ENCODE measurements at regions not wholly inside any gene's neighbourhood (a gene's known extent, or its start where the extent isn't known, plus 50 kb on each side); places are given as distances from the start of the nearest gene placed in this dataset.

DNA sequence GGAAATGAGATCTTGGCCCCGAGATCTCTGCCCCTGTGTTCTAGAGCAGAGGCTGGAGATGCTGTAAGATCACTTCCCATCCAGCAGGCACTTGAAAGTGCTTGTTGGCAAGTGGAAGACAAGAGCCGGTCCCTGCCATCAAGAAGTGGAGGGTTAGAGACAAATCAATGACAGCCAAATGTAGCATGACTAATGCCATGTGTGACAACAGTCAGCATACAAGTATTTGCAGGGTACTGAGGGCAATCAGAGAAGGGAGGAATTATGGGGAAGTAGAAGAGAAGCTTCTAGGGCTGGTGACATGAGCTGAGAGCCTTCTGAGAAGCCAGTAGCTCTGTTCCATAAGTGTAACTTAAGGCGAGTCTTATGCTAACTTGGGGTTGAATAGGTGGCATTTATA, 58.6 kb downstream of the TMEM17 start:
- no peak for DNase-seq

DNA sequence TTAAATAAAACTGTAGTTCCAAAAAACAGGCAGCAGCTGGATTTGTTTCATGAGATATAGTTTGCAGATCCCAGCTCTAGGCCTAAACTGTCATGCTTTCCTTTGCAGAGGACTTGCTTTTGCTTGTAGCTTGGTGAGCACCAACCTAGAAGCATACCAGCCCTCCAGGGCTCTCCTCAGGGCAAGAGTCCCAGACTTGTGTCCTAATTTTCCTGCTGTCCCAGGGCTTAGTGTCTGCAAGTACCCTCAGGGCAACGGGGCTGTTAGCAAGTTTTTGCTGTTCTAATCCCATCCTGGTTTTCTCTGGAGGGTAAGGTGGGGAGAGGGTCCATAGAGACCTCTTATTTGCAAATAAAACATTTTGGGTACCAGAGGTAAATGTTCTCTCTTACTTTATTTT, 59.5 kb downstream of the TMEM17 start:
- DNase-seq = no peak

DNA sequence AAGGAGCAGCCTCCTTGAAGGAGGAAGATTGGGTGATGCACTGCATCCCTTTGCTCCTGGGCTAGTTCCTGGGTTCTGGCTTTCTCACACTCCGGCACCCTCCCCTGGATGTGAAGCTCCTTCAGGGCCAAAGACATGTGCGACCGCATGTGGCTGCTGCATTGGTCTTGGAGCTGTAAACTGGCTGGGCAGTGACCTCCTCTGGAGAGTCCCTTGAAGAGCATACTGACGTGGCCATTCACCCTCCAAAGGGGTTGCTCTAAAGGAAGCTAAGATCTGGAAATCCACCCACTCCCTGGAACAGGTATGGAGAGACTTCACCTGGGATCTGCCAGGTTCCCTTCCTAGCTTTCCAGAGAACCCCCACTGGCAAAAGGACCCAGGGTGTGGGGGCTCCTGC, 62.1 kb downstream of the TMEM17 start:
- DNase-seq = no peak

DNA sequence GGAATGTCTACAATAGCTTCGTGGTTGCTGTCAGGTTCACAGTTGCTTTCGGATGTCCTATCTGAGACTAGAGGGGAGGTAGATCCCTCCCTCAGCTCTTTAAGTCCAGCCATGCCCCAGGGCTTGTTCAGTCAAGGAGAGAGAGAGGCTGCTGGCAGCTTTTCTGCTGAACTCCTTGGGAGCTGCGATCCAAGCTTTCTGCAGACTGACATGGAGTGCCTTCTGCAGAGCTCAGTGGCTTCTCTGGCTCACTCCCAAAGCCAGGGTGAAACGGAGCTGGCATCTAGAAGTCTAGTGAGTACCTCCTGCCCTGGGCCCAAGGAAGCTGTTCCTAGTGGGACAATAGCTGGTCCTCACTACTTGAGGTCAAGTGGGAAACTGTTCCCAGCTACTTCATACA, 62.5 kb downstream of the TMEM17 start:
- DNase-seq = no peak

DNA sequence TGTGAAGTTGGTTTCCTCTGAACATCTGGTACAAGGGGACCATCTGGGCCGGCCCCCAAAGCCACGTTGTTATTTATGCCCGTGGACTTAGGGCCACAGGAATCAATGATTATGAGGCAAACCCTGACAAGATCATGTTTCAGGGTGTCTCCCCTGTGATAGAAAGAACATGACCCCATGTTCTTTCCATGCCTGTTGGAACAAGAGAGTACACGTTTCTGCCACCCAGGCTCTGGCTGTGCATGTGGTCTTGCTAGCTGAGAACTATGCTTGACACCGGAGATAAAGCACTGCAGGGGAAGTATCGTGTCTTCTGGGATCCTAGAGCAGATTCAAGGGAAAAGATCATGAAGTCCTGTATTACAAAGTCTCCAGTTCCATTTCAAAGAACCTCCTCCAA, 64.2 kb downstream of the TMEM17 start:
- DNase-seq = no peak

DNA sequence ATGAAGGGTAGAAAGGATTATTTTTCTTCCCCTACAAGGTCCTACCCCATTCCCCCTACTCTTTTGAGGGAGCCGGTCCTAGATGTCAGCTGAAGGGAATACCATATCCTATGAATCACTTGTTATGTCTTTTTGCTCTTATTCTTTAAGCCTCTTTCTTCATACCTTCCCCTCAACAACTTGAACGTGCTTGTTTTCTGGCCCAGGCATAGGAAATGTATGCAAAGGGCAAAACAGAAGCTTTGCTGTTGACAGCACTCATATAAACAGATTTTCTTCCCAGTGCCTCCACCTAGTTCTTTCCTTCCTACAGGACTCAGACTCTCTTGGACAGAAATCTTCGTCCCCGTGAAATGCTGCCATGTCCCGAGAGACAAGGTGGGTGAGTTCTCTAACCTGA, 64.6 kb downstream of the TMEM17 start:
- no peak for DNase-seq

DNA sequence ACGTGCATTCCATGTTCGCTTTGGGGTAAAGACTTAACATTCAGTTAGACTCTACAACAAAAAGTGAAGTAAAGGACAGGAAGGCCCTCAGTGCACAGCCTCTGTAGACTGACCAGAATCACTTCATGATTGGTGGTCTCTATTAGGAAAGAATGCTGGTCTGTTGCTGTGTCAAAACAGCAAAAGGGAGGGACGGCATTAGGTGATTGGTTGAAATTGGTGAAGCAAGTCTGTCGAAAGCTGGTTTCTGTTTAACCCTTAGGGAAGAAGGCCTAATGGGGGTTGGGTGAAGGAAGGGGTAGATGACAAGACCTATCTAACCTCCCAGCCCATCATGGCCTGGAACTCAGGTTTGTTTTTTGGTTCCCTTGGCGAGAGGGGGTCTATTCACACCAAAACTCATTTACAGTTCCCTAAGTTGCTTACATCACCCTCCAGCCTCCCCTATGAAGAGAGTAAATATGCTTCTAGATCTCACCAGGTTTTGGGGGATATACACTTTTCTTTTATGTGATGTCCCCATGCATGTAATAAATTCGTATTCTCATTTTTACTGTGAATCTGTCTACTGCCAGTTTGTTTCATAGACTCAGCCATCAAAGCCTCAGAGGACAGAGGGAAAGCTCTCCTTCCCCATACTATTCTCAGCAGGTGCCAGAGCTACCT, 65.6 kb downstream of the TMEM17 start:
- no peak for DNase-seq

DNA sequence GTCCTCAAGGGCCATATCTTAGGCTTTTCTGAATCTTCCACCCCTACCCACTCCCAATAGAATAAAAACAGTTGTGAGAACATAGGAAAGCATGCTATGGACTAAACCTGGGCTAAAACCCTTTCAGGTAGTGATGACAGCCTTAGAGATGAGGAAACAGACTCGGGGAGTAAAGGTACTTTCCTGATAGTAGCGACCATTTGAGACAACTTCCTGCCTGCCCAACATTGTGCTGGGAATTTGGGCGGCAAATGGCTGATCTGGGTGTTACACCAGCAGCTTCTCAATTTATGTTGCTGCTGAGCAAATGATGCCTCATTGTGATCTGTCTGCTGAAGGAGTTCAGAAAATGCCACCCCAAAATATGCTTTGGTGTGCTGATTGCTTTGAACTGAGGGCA, 66.6 kb downstream of the TMEM17 start:
- DNase-seq = no peak

DNA sequence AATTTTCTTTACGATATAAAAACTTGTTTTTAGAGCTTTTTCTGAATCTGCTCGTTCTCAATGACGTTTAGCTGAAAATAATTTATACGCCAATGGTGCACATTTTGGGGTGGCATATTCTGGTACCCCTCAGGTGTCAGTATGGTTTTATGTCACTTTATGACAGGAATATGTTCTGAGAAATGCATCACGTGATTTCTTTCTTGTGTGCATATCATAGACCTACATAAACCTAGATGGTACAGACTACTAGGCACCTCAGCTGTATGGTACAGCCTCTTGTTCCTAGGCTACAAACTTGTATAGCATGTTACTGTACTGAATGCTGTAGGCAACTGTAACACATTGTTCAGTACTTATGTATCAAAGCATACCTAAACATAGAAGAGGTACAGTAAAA, 68.2 kb downstream of the TMEM17 start:
- DNase-seq = no peak

DNA sequence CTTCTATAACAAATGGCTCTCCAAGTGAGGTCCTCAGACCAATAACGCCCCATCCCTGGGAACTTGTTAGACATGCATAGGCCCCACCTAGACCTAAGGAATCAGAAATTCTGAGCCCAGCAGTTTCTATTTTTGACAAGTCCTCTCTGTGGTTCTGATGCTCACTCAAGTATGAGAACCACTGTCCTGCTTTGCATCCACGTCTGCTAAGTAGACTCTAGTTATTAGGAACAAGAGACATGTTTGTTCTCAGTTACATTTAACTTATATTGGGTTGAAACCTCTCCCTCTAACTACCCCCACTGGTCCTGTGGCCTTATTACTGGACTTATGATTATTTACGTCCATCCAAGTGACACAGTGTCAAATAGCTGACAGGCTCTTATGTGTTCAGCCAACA, 70.3 kb downstream of the TMEM17 start:
- DNase-seq = no peak

DNA sequence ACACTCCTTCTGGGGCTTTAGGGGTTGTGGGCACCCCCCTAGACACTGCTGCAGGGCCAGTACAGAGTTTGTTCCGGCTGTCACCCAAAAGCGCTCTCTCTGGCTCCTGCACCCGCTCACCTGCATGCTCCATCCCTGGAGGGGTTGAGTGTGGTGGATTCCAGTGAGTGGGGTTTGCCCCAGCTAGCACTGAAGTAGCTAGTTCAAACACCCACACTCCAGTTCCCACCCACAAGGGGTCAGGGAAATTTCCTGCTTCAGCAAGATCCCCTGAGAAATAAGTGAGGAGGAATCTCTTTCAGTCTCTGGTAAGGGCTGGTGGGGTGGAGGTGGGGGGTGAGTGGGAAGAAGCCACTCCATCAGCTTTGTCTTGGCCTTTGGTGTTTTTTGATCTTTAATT, 73.6 kb downstream of the TMEM17 start:
- no peak for DNase-seq

DNA sequence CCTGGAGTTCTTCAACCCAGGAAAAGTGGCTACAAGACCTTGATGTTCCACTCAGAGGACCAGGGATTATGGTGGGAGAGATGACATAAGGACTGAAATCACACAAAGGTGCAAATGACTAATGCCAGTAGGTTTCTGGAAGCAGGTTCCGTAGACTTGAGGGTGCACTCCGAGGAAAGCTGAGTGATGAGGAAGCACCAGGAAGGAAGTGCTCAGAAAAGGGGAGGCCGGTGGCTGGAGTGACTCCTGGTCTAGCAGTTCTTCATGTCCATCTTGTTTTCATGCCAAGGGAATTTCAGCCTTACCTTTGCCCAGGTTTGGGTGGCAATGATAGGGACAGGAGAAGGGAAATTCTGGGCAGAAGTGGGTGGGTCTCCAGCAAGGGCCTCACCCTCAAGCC, 74.5 kb downstream of the TMEM17 start:
- no peak for DNase-seq

DNA sequence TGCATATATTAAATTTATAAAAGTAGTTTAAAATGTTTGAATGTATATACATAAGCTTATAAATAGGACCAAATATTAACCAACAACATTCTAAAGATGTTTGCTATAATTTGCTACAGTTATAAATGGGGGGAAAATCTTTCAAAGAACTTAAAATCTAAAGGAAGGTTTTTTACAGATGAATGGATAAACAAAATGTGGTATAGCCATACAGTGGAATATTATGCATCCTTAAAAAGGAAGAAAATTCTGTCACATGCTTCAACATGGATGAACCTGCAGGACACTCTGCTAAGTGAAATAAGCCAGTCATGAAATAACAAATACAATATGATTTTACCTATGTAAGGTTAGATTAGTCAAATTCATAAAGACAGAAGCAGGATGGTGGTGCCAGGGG, 75.8 kb downstream of the TMEM17 start:
- no peak for DNase-seq

DNA sequence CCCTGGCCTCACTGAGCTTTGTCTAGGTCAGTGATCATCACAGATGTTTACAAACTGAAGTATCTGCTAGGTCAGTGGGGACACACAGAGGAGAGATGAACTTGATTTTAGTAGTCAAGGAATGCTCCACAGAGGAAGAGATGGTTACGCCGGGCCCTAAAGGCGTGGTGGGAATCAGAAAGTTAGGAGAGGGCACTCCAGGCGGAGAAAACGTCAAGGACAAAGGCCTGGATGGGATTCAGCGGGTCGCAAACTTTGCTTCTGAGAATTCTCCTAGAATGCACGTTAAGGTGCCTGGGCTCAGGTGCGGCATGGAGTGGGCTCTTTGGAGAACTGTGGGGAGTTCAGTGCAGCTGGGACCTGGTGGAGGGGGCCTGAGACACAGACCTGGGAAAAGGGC, 78.8 kb downstream of the TMEM17 start:
- DNase-seq = no peak

DNA sequence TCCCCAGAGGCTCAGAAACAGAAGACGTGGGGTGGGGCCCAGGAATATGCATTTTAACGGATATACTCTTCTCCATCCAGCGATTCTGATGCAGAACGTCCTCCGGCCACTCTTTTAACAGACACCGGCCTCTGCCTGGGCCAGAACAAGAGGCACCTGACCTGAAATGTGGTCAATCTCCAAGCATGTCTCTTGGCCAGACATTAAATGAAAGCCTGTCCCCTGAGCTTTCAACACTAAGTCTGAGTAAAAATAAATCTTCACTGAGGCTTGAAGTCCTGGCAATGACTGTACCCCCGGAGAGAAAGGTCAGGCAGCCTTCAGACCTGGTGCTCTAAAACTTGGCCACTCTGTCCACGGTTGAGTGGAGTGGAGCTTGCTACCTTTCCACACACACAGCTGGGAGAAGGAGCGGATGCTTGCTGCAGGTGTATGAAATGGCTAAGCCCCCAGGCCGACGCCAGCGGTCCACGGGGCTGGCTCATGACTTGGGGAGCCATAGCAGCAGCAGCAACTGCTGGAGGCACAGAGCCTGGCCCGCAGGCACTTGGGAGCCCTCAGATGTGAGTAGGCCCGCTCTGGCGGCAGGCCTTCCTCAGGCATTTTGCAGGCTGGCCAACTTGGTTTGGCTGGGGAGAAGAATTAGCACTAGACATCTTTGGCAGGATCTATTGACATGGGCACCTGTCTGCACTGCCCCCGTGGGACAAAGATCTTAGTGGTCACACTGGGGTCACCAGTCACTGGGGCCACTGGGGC, 79.7 kb downstream of the TMEM17 start:
- DNase-seq = no peak

DNA sequence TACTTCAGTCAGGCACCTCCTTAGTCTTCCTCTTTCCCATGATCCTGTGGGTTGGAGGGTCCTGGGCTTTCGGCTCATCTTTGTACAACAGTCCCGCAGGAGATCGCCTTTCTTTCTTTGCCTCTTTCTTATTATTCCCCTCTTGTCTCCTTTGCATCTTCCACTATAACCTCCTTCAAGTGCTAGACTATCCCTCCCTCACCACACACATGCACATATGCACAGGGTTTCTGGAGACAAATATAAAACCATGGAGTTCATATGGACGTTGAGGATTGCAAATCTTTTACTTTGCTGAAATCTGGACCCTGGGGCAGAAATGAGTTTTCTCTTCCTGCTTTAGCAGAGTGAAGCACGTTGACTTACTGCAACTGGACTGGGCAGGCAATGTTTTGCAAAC, 80.3 kb downstream of the TMEM17 start:
- DNase-seq = no peak

DNA sequence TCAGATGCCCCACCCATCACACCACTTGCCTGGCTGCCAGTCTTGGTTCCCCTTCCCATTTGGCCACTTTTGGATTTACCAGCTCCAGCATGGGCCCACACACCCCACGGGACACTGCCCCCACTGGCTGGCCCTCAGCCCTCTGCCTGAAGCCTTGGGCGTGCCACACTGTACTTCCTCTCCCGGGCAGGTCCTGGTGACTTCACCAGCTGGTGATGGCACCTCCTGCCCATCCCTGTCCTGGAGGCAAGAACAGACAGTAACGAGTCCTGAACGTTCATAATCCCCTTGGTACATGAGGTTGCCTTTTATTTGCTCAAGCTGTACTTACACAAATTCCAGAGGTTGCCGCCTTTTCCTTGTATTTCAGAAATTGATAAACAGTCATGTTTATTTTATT, 81.1 kb downstream of the TMEM17 start:
- DNase-seq = no peak

DNA sequence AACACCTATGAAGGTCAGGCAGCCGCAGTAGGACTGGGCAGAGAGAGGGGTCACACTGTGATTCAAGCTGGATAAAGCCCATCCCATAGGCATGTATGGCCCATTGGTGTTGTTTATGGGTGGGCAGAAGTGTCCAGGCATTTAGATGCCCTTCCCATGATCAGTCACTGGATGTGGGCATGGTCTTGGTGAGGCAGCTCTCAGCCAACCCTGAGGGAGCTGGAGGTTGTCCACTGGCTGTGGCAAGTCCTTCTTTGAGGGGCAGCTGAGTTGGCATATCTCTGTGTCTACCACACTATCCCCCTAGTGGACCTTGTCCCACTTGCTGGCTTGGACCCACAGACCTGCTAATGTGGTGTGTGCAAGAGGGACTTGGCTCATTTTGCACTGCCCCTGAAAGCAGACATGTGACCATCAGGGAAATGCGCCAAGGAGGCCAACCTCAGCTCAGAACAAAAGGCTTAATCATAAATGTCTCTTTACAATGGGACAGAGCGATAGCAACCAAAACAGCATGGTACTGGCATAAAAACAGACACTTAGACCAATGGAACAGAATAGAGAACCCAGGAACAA, 82.0 kb downstream of the TMEM17 start:
- DNase-seq = no peak

DNA sequence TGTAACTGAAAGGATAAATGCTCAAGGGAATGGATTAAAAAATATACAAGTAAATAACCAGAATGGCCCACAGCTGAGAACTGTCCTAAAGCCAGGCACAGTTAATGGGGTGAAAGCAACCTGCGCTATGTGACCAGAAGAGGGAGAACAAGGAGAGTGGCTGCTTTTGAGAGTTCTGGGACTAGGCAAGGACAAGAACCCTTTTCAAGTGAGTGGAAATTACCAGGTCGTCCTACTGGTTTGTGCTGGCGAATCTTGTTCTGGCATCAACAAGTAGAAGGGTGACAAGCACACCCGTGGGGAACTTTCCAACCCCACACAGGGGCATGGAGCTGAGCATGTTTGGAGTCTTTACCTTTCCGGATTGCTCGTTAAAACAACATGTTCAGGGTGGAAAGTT, 82.8 kb downstream of the TMEM17 start:
- DNase-seq = no peak

DNA sequence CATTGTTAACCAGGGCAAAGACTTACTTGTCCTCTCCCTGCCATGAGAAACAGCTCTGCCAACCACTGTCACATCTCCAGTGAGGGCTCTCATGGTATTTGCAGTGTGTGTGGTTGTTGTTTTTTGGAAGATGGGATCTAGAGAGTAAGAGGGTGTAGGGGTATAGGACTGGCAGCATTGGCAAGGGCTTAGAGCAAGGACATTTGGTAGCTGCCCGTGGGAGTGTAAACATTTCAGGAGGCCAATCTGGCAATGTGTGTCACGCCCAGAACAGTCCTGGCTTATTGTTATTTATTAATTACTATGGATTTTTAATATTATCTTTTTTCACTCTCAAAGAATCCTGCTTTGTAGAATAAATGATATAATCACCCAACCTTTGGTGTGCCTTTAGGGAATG, 90.5 kb downstream of the TMEM17 start:
- no peak for DNase-seq

DNA sequence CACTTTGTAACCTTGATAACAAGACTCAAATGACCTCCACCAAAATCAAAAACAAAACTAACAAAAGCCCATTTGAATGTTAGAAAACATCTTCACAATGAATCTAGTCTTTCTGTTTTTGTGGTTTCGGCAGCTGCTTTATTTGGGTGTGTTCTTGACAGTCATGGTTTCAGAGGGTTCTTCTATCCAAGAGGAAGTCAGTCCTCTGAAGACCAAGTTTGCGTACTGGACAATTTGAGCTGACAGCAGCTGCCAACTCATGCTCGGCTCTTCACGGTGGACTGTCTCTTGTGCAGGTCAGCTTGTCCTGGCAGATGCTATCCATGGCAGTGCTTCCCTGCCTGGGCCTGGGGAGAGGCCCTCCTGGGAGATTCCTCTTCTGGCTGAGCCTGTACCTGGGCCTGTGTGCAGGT, 91.0 kb downstream of the TMEM17 start:
- no peak for DNase-seq

DNA sequence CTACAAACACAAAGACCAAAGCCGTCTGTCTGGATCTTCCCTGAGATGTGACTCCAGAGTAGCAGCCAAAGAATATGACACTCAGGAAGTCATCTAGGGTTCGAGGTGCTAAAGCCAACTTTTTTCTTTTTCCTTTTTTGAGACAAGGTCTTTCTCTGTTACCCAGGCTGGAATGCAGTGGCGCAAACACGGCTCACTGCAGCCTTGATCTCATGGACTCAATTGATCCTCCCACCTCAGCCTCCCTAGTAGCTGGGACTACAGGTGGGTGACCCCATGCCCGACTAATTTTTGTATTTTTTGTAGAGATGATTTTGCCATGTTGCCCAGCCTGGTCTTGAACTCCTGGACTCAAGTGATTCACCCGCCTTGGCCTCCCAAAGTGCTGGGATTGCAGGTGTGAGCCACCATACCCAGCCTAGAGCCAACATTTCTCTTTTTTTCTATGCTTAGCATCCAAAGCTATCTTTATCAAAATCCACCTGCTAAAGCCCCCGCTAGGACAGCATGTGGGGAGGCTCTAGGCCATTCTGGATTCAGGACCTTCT, 92.8 kb downstream of the TMEM17 start:
- DNase-seq = no peak

DNA sequence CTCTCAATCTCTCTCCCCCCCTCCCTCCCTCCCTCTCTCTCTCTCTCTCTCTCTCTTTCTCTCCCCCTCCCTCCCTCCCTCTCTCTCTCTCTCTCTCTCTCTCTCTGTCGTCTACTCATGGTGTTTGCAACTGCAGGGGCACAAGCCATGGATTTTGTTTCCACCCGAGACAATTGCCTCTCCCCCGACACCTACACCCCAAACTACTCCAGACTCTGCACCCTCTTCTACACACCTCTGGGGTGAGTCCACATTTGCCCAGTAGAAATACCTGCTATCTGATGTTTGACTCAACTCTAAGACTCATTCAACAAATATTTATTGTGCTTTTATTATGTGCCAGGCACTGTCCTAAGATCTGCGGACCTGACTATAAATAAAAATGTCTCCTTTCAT, 93.7 kb downstream of the TMEM17 start:
- no peak for DNase-seq

DNA sequence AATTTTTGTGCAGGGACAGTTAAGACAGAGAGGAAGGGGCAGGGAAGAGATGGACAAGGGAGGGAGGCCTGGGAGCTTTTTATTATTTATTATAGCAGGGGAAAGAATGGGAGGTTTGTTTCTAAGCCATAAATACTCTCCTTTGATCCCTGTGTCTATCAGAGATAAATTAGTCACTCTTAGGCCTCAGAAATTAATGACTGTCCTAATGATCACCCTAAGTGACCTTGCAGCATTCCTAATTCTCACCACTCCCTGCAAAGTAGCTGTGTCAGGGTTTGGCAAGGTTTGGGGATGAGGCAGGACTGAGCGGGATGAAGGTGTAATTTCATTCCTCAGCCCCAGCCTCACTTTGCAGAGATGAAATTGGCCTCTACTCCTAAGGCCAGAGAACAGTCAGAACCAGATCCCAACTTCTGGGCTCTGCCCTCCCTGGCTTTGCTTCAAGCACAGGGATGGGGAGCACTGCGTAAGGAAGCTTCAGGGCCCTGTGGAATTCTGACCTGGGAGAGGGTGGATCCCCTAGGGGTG, 95.0 kb downstream of the TMEM17 start:
- no peak for DNase-seq

Measured in T1000 (cell line).